HCT116 (cell line): ENCODE measurements at regions not wholly inside any gene's neighbourhood (a gene's known extent, or its start where the extent isn't known, plus 50 kb on each side); places are given as distances from the start of the nearest gene placed in this dataset.

Experiments used
- ELF1 ChIP-seq: IDR thresholded peaks from 2 replicates; pipeline ENCODE4 v1.6.1; 2012; ENCODE audit warnings: low read depth, borderline replicate concordance
- EZH2 ChIP-seq: fragments of 200-600 bp; sonication (generic); IDR thresholded peaks from 2 replicates; pipeline ENCODE4 v1.6.1; 2017; ENCODE audit warnings: antibody characterized with exemption, mixed run types
- EZH2phosphoT487 ChIP-seq: fragments of 200-600 bp; IDR thresholded peaks from 2 replicates; pipeline ENCODE4 v1.6.1; 2018; ENCODE audit warnings: antibody characterized with exemption, borderline replicate concordance

GRCh38 chr6:134706806-134707205 is 243.1 kb downstream of the ALDH8A1 start:
- TF ChIP-seq ELF1 (no peak), EZH2phosphoT487 (no peak), EZH2 (no peak)
